Right renal pelvis (tissue), 4 donors: ENCODE measurements at regions not wholly inside any gene's neighbourhood (a gene's known extent, or its start where the extent isn't known, plus 50 kb on each side); places are given as distances from the start of the nearest gene placed in this dataset.

Experiments
- DNase-seq, 4 donors: peaks; one replicate each; pipeline ENCODE4 v3.0.0-alpha.2; 2013; ENCODE audit warnings: low read depth in 4 of 4, low spot score in 3 of 4, missing footprints in 1 of 4

DNA sequence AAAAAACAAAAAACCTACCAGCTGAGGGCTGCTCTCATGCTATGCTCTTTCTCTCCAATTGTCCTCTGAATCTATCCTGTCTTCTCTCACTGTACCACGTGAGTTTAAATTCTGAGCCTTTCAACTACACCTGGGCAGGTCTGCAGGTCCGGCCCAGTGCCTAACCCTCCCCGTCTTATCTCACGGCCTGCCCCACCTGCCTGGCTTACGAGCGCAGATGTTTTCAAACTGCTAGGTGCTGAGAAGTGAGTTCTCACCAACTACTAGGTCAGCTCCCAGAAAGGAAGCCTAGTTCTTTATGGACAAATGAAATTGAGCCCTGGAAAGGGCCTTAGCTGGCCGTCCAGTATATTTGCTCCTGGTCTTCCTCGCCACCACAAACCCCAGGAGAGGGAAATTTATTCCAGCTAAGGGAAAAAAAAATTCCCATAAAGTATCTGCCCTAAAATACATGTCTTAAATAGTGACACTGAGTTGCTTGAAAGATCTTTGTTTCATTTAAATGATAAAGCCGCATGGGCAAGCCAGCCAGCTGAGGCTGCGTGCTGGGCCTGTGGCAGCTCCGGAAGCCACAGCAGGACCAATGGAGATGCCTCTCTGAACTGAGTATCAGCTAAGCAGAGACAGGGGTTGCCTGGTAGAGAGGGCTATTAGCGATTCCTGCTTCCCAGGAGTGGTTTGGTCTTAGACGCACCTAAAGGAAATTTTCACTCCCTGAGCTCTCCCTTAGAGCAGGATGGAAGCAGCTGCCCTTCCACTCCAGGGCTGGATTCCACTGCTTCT, 92.5 kb upstream of the NCK2 start:
- no peak for DNase-seq

- DNase-seq: no peak
These were observed 95.2 kb upstream of the NCK2 start for GRCh38 chr2:105649534-105649933.

- DNase-seq: no peak
These were observed 97.0 kb upstream of the NCK2 start for GRCh38 chr2:105647731-105648130.

DNA sequence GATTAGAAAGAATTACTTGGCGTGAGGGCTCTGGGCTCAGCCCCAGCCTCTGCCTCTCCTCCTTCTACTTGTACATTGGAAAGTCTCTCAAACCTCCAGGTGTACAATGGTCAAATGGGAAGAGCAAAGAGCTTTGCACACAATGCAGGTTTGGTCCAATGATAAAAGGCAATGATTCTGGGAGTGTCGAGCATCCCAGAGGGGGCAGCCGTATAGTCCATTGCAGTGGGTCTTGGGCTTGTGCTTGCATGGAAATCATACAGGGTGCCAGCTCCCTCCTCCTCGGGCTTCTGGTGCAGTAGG, 98.0 kb upstream of the NCK2 start:
- DNase-seq: no peak

DNA sequence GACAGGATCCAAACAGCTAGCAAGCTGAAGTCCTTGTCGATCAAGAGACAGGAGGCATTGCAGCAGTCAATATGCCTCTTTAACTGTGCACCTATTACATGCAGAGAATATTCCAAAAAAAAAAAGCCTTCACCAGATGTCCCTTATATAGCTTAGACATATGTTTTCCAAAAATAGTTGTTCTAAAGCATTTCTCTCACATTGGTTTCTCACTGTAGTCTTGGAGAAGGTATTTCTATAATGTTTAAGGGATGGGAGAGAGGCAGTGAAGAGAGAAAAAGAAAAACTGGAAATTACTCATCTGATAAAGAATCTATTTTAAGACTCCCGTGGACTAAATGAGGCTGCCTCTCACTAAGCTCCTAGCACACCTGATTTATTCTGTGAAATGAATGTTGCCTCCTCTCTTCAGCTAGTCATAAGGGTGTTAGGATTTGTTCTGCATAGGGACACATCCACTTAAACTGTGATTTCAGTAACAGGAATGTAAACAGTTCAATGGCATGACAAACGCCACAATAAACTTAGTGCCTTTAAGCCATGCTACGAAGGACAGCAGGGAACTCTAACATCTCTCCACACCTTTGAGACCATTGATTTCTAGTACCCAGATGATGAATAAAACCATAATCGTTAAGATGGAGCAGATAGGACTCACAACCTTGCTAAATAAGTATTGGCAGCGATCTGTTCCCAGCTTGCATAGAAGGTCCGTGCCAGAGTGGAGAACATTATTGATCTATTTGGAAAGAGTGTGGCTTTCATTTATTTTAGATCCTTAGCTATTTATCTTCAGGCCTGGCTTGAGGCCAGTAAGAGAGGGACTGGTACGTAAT, 98.6 kb upstream of the NCK2 start:
- DNase-seq: no peak

DNA sequence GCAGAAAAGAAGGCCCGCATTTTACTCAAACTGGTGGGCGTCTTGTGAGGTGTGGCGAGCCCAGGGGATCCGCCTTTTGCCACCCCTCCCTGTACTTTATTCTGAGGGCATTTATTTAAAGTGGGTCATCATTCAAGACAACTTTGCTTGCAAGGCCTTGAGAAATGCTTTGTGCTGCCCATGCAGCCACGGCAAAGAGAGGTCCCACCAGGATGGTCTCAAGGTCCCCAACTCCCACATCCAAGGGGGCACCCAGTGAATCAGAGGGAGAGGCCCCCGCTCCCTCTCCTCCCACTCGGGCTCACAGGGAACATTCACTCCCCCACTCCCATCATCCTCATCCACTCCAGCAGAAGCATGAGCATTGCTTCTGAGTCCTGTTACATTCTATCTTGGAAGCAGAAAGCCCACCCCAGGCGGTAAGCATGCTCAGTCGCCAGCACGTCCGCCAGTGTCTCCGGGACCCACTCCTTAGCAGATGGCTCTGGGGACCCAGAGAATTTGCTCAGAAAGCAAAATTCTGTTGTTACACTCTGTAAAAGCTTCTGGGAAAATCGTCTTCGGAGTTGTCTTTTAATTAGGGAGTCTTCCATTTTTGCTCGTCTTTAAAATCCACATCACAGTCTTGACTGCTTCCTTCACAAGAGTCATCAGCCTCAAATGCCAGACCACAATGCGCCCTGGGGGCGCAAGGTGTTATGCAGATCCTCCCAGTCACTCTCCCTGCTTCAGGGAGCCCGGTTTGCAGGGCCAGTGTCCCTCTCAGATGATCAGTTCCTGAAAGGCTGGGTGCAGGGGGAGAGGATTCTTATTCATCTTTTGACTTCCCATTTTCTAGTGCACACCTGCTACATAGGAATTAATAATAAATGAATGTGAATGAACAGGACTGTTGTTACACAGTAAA, 99.4 kb upstream of the NCK2 start:
- no peak for DNase-seq

DNA sequence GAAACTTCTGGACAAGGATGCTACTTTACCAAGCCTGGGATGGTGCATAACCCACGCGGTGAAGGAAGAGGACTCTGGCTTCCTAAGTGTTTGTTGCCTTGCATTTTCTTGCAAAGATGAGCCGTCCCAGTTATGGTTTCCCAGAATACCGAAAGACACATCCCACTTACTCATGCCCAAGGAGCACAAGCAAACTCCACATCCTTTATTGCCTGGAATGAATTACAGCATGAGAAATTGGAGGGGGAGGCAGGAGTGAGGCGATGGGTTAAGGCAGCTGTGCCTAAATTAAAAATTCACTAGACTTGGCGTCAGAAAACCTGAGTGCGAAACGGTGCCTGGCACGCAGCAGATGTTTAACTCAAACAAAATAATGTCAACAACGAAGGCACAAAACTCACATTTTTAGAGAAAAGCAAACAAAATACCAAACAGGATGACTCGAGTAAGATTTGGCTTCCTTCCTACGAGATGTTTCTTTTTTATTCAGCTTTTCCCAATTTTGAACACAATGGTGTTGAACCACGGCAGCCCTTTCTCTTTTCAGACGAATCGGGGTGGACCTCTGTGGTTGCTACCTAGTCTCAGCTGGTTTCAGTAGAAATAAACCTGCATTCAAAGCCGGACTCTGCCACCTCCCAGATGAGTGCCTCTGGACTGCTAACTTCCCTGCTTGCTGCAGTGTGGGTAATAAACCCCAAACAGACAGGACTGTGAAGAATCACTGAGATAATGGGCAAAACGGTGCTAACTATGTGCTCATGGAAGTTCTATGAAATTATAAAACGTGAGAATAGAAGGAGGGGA, 100.3 kb upstream of the NCK2 start:
- no peak for DNase-seq

DNA sequence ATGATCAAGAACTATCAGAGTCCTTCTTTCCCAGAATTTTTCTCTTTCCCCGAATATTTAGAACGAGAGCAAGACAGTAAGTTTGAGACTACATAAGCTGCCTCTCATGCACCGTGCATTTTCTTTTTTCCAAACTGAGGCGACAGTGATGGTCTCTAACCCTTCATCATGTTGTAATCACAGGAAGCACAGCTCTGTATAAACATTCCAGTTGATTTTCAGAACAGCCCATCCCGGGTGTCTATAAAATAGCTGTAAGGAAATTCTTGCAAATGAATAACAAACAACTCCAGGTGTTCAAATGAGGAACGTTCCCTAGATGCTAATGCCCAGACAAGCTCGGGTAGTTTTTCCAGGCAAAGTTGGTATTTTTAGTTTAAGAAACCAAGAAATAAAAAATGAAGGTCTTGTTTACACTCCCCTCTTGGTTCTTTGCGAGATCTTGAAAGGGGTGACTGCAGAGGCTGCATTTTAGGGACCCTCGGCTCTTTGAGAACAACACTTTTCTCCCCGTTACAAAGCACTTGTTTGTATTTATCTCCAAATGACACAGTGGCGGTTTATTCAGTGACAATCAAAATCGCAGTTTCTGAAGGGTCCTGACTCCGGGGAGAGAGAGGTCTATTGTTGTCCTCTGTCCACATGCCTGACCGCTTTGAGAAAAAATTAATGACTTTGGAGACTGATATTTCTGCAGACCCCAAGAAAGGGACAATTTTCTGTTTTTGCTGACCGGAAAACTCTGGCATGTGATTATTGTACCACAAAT, 101.1 kb upstream of the NCK2 start:
- no peak for DNase-seq

DNA sequence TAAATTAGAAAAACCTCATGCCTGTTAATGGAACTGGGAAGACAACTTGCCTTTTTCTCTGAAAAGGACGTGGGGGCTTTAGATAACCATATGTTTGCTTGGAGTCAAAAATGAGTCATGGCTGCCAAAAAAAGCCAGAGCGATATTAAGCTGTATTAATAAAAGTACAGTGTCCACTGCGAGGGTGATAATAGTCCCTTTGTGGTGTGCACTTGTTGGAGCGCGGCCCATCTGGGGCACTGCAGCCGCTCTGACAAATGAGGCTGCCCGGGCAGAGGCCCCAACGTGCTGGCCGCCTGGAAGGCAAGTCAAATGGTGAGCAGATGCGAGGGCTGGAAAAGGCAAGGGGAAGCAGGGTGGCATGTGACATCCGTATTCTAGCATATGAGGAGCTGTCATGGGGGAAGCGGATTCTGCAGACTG, 103.3 kb upstream of the NCK2 start:
- no peak for DNase-seq

DNA sequence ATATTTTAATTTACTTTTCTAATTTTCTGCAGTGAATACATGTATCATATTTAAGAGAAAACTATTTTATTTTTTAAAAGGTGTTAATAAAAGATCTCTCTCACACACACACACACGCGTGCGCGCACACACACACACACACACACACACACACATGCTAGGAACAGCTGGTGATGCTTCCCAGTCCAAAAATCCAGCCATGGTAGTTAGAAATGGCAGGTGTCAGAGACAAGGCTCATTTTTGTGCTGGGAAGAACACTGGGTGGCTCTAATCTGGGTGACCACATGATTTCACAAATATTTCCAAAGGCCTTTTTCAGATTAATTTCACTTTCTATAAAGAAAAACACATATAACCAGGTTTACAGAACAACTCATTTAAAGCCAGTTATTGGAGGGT, 104.5 kb upstream of the NCK2 start:
- DNase-seq: no peak

DNA sequence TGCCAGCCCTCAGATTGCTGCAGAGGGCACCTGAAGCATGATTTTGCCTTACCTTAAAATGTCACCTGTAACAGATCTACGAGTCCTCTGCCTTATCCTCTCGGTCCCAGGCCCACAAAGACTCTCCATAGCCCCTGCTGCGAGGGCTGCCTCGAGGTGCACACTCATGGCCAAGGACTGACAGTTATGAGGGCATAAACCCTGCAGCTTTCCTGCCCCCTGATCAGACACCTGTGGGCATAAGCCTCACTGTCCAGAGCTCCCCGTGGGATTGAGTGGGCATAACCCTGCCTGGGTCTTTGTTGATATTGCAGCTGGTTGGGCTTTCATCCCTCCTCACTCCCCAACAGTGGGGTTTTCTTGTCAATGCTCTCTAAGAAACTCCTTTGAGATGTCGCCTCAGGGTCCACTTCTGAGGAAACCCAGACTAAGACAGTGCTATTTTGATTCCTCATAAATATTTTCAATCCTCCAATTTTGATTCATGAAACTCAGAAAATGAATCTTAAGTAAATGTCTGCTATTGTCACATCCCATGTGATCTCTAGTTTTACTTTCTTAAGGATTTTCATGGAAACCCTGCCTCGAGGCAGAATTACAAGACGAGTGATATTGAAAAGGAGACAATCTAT, 108.5 kb upstream of the NCK2 start:
- DNase-seq: no peak

DNA sequence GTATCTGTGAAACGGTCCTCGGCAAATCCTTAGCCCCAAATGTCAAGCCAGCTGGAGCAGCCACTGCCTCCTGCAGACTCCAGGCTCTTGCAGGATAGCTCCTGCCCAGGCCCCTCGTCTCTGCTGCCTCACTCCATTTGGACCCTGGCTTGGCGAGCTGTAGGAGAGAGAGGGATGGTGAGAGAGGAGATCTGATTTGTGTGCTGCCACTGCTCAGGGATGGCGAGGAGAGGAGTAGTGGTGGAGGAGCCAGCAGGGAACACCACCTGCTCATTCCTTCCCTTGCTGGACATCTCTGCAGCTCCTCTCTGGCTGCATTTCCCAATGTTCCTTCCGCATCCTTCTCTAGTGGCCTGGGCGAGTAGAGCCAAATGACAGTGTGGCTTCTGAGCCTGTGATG, 109.1 kb upstream of the NCK2 start:
- DNase-seq: no peak

GRCh38 chr2:105634198-105634597, 110.5 kb upstream of the NCK2 start:
- DNase-seq: no peak

GRCh38 chr2:105631922-105632321, 112.8 kb upstream of the NCK2 start:
- DNase-seq: no peak

DNA sequence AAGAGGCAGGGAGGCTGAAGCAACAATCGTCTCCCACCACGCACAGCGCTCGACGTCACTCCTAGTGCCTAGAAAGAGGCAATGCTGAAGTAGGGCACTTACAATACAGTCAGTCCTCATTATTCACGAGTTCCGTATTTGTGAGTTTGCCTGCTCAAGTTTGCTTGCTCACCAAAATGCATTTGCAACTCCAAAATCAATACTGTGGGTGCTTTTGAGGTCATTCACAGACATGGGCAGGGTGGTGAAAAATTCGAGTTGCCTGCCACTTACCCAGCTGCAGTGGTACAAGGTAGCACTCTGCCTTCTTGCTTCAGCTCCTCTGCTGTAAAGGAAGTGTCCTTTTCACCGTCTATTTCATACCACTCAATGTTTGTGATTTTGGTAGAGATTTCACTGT, 113.7 kb upstream of the NCK2 start:
- no peak for DNase-seq

GRCh38 chr2:105629634-105630033, 115.1 kb upstream of the NCK2 start:
- DNase-seq: no peak

DNA sequence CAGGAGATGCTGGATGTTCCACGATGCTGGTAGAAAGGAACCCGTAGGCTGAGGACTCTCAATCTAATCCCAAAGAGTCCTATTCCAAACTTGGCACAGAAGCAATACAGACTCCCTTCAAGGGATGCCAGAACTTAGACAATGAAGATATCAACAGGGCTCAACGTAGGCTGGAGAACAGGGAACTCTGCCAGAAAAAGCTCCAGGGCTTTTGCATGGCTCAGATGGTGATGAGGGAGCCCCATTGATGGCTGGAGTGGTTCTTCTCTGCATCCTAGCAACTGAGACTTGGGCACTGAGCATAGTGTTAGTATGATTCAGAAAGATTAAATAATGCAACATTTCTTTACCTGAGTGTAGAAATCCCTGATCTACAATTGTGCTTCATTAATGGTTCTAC, 117.2 kb upstream of the NCK2 start:
- DNase-seq: no peak

DNA sequence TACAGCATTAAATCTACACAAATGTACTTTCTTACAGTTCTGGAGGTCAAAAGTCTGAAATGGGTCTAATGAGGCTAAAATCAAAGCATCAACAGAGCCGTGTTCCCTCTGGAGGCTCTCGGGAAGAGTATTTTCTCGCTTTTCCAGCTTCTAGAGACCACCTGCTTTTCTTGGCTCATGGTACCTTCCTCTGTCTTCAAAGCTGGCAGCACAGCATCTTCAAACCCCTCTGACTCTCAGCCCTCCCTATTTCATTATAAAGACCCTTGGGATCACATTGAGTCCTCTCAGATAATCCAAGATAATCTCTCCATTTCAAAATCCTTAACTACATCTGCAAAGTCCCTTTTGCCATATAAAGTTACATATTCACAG, 117.8 kb upstream of the NCK2 start:
- no peak for DNase-seq

- DNase-seq: no peak
These were observed 118.3 kb upstream of the NCK2 start for GRCh38 chr2:105626212-105626965.
